D341Med (cell line): ENCODE measurements at regions not wholly inside any gene's neighbourhood (a gene's known extent, or its start where the extent isn't known, plus 50 kb on each side); places are given as distances from the start of the nearest gene placed in this dataset.
"Not testable (repeated sequence)": the region's sequence is repeated elsewhere in the genome, so short reads cannot be mapped to it uniquely, and the experiment has no call there.

Source experiments
- DNase-seq: peaks from one replicate; pipeline ENCODE4 v3.0.0; 2012; ENCODE audit warnings: low spot score

GRCh38 chr10:129165770-129166169 lies 301.3 kb upstream of the MGMT start:
- no peak for DNase-seq

GRCh38 chr10:129168660-129169059 lies 298.4 kb upstream of the MGMT start:
- no peak for DNase-seq

DNA sequence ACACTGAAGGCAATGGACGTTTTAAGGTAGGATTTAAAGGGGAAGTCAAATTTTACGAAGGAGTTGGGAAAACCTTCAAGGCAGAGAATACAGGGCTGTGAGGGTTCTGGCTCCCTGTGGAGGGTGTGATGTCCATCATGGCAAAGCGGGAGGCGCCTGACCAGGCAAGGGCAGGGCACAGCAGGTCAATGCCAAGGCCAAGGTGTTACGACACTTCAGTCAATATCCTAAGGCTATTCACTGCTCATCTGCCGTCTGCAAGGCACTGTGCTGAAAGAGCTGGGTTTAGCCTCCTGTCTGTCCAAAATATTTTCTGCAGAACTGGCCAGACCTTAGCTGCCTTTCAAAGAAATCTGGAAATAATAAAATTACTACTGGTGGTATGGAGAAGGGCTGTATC lies 297.9 kb upstream of the MGMT start:
- DNase-seq, result no peak

DNA sequence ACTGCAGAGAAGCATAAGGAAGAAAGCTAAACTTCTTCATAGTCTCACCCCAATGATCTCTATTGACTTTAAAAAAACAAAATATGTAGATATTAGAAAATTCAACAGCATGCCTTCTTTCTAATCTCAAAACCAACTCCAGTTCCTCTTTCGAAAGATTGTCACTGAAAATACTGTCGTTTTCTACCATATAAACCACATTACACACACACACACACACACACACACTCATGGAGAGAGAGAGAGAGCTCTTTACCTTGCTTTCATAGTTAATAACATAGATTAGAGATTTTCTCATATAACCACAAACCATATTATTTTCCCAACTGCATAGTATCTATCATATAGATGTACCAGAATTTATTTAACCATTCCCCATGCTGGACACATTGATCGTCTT lies 296.2 kb upstream of the MGMT start:
- DNase-seq, result no peak

- no peak for DNase-seq
Measured at GRCh38 chr10:129171812-129172211, 295.2 kb upstream of the MGMT start.

GRCh38 chr10:129174232-129175014 lies 292.6 kb upstream of the MGMT start:
- DNase-seq, result peak; percentile 58

GRCh38 chr10:129179245-129179971 lies 287.6 kb upstream of the MGMT start:
- DNase-seq, result no peak

- no peak for DNase-seq
Measured at GRCh38 chr10:129179972-129180678, 286.9 kb upstream of the MGMT start.

- DNase-seq, result no peak
Measured at GRCh38 chr10:129184196-129184595, 282.8 kb upstream of the MGMT start.

DNA sequence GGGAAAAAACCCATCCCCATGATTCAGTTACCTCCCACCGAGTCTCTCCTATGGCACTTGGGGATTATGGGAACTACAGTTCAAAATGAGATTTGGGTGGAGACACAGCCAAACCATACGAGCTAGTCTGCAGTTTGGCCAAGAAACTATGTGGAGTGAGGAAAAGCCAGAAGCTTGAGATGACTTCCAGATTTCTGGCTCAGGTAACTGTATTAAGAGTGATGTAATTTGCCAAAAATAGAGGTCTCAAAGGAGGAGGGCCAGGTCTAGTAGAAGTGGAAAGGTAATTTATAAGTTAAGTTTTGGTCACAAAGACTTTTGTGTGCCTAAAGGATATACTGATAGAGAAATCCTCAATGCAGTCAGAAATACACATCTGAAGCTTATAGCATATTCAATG lies 279.7 kb upstream of the MGMT start:
- DNase-seq, result no peak

- no peak for DNase-seq
Measured at GRCh38 chr10:129191797-129192196, 275.2 kb upstream of the MGMT start.

DNA sequence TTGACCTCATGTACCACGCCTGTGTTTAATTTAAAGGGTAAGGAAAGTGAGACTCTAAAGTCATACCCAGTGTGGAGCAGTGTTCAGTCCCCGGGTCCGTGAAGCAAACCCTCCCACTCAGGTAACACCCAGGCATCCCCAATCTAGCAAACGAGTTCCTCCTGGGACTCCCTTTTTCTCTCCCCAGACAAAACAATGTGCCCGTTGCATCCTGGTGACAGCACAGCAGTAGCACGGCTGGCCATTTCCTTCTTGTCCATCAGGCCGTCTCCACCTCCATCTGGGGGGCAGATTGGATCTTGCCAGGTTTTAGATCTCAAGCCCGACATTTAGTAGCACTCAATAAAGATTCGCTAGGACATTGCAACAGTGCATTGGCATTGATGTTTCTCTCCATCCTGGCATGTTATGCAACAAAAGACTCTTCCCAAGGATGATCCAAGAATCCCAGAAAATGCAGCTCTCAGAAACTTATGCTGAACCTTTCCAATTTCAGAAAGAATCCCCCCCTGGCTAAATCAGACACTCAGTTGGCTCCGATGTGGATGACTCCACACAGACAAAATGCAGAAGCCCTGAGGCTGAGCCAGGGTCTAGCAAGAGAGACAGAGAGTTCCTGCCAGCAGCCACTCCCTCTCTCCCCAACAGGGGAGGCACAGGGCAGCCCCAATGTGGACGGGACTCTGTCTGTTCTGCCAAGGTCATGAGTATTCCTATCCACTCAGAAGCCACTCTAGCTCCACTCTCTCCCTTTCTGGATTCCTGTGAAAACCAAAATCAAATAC lies 274.5 kb upstream of the MGMT start:
- DNase-seq, result no peak

DNA sequence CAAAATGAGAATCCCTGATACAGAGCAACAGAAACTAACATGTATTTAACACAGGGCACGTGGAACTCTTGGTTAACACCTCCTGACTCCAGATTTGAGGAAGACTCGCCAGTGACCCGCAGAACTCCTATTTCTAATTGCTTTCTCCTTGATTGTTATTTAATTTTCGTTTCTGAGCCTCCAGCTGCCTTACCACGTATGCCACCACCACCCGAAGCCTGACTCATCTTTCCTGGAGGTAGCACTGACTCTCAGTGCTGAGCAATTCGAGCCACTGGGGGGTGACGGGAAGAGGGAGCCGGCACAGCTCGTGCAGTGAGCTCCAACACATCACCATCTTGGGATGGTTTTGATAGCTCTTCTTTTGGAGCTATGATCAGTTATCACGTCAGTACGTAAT lies 273.9 kb upstream of the MGMT start:
- DNase-seq, result no peak

DNA sequence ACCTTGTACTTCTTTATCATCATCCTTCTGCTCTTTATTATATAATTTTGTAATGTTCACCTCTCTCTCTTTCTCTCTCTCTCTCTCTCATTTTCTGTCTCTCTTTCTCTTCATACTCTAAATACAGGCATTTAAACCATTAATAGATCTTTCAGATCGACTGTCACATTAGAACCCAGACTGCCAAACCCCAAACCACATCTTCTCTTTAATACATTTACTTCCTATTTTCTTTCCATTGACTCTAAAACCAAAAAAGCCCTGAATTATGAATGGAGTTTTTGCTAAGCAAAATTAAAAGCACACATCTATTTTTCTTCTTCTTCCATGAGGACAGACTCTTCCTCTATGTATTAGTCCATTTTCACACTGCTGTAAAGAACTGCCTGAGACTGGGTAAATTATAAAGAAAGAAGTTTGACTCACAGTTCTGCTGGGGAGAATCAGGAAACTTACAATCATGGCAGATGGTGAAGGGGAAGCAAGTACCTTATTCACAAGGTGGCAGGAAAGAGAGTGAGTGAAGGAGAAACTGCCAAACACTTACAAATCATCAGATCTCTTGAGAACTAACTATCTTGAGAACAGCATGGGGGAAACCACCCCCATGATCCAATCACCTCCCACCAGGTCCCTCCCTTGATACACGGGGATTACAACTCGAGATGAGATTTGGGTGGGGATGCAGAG lies 272.7 kb upstream of the MGMT start:
- no peak for DNase-seq

DNA sequence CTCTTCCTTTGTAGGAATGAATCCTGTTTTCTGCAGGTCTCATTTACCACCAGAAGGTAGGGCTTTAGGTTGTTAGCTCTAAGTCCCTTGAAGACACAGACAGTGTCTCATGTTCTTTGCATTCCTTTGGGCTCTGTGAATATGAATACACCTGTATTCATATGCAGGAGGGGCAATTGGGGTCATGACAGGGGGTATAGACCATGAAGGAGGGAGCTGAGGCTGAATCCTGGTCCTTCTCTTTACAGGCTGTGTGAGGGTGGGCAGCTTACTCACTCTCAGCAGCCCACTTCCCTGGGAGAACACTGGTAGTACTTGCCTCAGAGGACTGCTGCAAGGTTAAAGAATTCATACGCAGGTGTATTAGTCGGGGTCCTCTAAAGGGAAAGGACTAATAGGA lies 267.2 kb upstream of the MGMT start:
- DNase-seq, result no peak

GRCh38 chr10:129203819-129204218 lies 263.2 kb upstream of the MGMT start:
- DNase-seq, result no peak

DNA sequence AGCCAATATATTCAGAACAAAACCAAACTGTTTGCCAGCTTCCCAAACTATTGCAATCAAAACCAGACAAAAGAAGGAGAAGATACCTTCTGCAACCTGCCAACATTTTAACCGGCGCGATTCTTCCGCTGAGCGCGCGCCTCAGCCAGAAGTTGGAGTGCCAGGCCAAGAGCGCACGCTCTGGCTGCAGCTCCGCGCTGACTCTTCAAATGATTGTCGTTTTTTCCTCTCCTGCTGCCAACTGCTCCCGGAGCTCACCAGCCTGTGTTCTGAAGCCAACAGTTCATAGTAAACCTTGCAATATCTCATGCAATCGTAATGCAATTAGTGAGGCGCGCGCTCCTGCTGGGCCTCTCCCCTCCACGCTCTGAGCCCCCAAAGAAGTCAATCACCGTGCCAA lies 259.7 kb upstream of the MGMT start:
- DNase-seq, result no peak

- no peak for DNase-seq
Measured at GRCh38 chr10:129210876-129211275, 256.2 kb upstream of the MGMT start.

GRCh38 chr10:129213256-129213655 lies 253.8 kb upstream of the MGMT start:
- no peak for DNase-seq

GRCh38 chr10:129213996-129214395 lies 253.0 kb upstream of the MGMT start:
- not testable (repeated sequence) for DNase-seq

GRCh38 chr10:129219364-129219763 lies 247.7 kb upstream of the MGMT start:
- no peak for DNase-seq

DNA sequence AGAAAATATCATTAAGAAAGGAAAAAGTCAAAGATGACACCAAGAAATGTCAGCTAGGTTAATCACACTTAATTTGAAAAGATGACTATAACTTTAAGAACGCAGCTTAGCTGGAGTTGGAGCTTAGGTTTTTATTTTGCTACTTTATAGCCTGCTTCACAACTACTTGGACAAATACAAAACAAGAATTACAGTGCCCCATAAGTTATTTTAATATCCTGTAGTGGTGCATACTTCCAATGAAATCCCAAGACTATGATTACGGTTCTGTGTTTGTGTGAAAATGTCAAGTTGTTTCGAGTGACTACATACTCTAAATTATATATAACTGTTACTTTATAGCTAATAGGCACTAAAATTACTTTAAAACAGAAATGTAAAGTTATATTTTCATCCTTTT lies 244.6 kb upstream of the MGMT start:
- DNase-seq, result no peak
